ENCODE measurements at regions not wholly inside any gene's neighbourhood (a gene's known extent, or its start where the extent isn't known, plus 50 kb on each side); places are given as distances from the start of the nearest gene placed in this dataset.

- Histone ChIP-seq H3K27ac (ENCODE audit: low read length in 2 of 2) (no peak overlapping the region), H3K4me1 (ENCODE audit: control insufficient read depth in 2 of 2, insufficient read depth in 2 of 2, low read length in 2 of 2) (no peaks in the 10 kb centered on the region), H4K20me1 (ENCODE audit: control insufficient read depth, insufficient read depth, low read length, poor library complexity, severe bottlenecking) (no peaks in the 10 kb centered on the region), H2AFZ (ENCODE audit: insufficient read depth, low read depth, low read length, poor library complexity, severe bottlenecking) (no peak overlapping the region), H3K4me3 (ENCODE audit: control extremely low read depth in 1 of 5, extremely low read depth in 1 of 5, insufficient read depth in 1 of 5, low read depth in 2 of 5, low read length in 4 of 5) (no peak overlapping the region), H3K27me3 (replicated peaks in 1 of 4; ENCODE audit: control extremely low read depth in 1 of 4, control insufficient read depth in 3 of 4, insufficient read depth in 4 of 4, low read length in 3 of 4) (no peaks in the 10 kb centered on the region), H3K9me3 (ENCODE audit: control extremely low read depth in 1 of 3, control insufficient read depth in 2 of 3, insufficient read depth in 1 of 3, low read length in 2 of 3) (peaks cover 0 to 3% (median 0%) of the 10 kb centered on the region in 3 donors), H3K4me2 (replicated peaks; ENCODE audit: low read depth, low read length, poor library complexity, severe bottlenecking) (no peak overlapping the region), H3K36me3 (replicated peaks in 1 of 2; ENCODE audit: control extremely low read depth in 1 of 2, control insufficient read depth in 1 of 2, extremely low read depth in 1 of 2, insufficient read depth in 2 of 2, low read length in 1 of 2) (no peaks in the 10 kb centered on the region), H3K79me2 (ENCODE audit: control insufficient read depth, insufficient read depth, low read length) (no peaks in the 10 kb centered on the region), H3K9ac (ENCODE audit: low read length) (no peak overlapping the region)
- DNase-seq, result no peak
- no CpG with 5 or more reads among the region's 2 CpGs for WGBS (ENCODE audit: insufficient coverage)
- no peaks in the 10 kb centered on the region for H3K4me1 Mint-ChIP-seq
- no peaks in the 10 kb centered on the region for H3K27me3 Mint-ChIP-seq
- ChIA-PET POLR2A (no interaction called here), CTCF (no interaction called here)
- no peak for ATAC-seq (ENCODE audit: low read depth)
- no peak overlapping the region for H3K27ac Mint-ChIP-seq
- TF ChIP-seq EZH2 (IDR thresholded peaks at IDR 0.05; ENCODE audit: borderline replicate concordance, insufficient read depth, low read depth, low read length, poor library complexity, severe bottlenecking), result no peak
- TF ChIP-seq CTCF (IDR thresholded peaks at IDR 0.05), result no peak
- intact Hi-C loops (cut with micrococcal nuclease), result no loop called here
- H3K4me3 Mint-ChIP-seq, result no peak overlapping the region
- peaks cover 10% of the 10 kb centered on the region for H3K9me3 Mint-ChIP-seq (ENCODE audit: insufficient read depth)
Measured at GRCh38 chr5:166719991-166720390, 1571.5 kb upstream of the WWC1 start.

GRCh38 chr5:166722939-166723338, 1568.5 kb upstream of the WWC1 start:
- Histone ChIP-seq H3K79me2 (ENCODE audit: control insufficient read depth, insufficient read depth, low read length) (no peaks in the 10 kb centered on the region), H3K9ac (ENCODE audit: low read length) (no peak overlapping the region), H4K20me1 (ENCODE audit: control insufficient read depth, insufficient read depth, low read length, poor library complexity, severe bottlenecking) (no peaks in the 10 kb centered on the region), H3K4me1 (ENCODE audit: control insufficient read depth in 2 of 2, insufficient read depth in 2 of 2, low read length in 2 of 2) (no peaks in the 10 kb centered on the region), H2AFZ (ENCODE audit: insufficient read depth, low read depth, low read length, poor library complexity, severe bottlenecking) (no peak overlapping the region), H3K4me3 (ENCODE audit: control extremely low read depth in 1 of 5, extremely low read depth in 1 of 5, insufficient read depth in 1 of 5, low read depth in 2 of 5, low read length in 4 of 5) (no peak overlapping the region), H3K27me3 (replicated peaks in 1 of 4; ENCODE audit: control extremely low read depth in 1 of 4, control insufficient read depth in 3 of 4, insufficient read depth in 4 of 4, low read length in 3 of 4) (no peaks in the 10 kb centered on the region), H3K9me3 (ENCODE audit: control extremely low read depth in 1 of 3, control insufficient read depth in 2 of 3, insufficient read depth in 1 of 3, low read length in 2 of 3) (no peaks in the 10 kb centered on the region), H3K36me3 (replicated peaks in 1 of 2; ENCODE audit: control extremely low read depth in 1 of 2, control insufficient read depth in 1 of 2, extremely low read depth in 1 of 2, insufficient read depth in 2 of 2, low read length in 1 of 2) (no peaks in the 10 kb centered on the region), H3K27ac (ENCODE audit: low read length in 2 of 2) (no peak overlapping the region), H3K4me2 (replicated peaks; ENCODE audit: low read depth, low read length, poor library complexity, severe bottlenecking) (no peak overlapping the region)
- DNase-seq (no peak), ATAC-seq (ENCODE audit: low read depth) (no peak)
- TF ChIP-seq EZH2 (IDR thresholded peaks at IDR 0.05; ENCODE audit: borderline replicate concordance, insufficient read depth, low read depth, low read length, poor library complexity, severe bottlenecking), result no peak
- no peak for TF ChIP-seq CTCF (IDR thresholded peaks at IDR 0.05)
- Mint-ChIP-seq H3K4me1 (no peaks in the 10 kb centered on the region), H3K27ac (no peak overlapping the region), H3K4me3 (no peak overlapping the region), H3K9me3 (ENCODE audit: insufficient read depth) (peaks cover 10% of the 10 kb centered on the region), H3K27me3 (no peaks in the 10 kb centered on the region)
- CTCF ChIA-PET, result no interaction called here
- intact Hi-C loops (cut with micrococcal nuclease), result no loop called here
- POLR2A ChIA-PET, result no interaction called here
- WGBS (ENCODE audit: insufficient coverage), result 100% methylated on average over 1 of the region's 2 CpGs
